H9 (cell line): ENCODE measurements at regions not wholly inside any gene's neighbourhood (a gene's known extent, or its start where the extent isn't known, plus 50 kb on each side); places are given as distances from the start of the nearest gene placed in this dataset.

Source experiments
- DNase-seq: peaks from one replicate; pipeline ENCODE4 v3.0.0-alpha.2; 2017
- H2AFZ ChIP-seq: one replicate; pipeline ENCODE4 v1.6.1; 2013; ENCODE audit warnings: mild to moderate bottlenecking, low read length, control low read depth, moderate library complexity
- H2AK5ac ChIP-seq: 2 replicates; pipeline ENCODE4 v1.6.1; 2013; ENCODE audit warnings: low read length, control low read depth, mixed read lengths; ENCODE audit not compliant: insufficient read length
- H2BK120ac ChIP-seq: one replicate; pipeline ENCODE4 v1.6.1; 2013; ENCODE audit warnings: low read depth, mild to moderate bottlenecking, low read length, control low read depth, inconsistent platforms; ENCODE audit not compliant: poor library complexity, severe bottlenecking
- H2BK12ac ChIP-seq: 2 replicates; pipeline ENCODE4 v1.6.1; 2013; ENCODE audit warnings: low read length, control low read depth, mixed read lengths, low read depth; ENCODE audit not compliant: insufficient read length
- H2BK15ac ChIP-seq: 2 replicates; pipeline ENCODE4 v1.6.1; 2013; ENCODE audit warnings: low read depth, low read length, control low read depth
- H2BK20ac ChIP-seq: one replicate; pipeline ENCODE4 v1.6.1; 2013; ENCODE audit warnings: low read depth, mild to moderate bottlenecking, low read length, control low read depth, inconsistent platforms; ENCODE audit not compliant: poor library complexity, severe bottlenecking
- H2BK5ac ChIP-seq: 2 replicates; pipeline ENCODE4 v1.6.1; 2013; ENCODE audit warnings: low read length, control low read depth, mixed read lengths; ENCODE audit not compliant: insufficient read length
- H3K14ac ChIP-seq: 2 replicates; pipeline ENCODE4 v1.6.1; 2013; ENCODE audit warnings: low read length, control low read depth; ENCODE audit not compliant: insufficient read depth
- H3K18ac ChIP-seq: 2 replicates; pipeline ENCODE4 v1.6.1; 2013; ENCODE audit warnings: low read depth, mild to moderate bottlenecking, mixed read lengths, low read length, control low read depth; ENCODE audit not compliant: insufficient read length
- H3K23ac ChIP-seq: 2 replicates; pipeline ENCODE4 v1.6.1; 2013; ENCODE audit warnings: low read length, control low read depth, mixed read lengths, low read depth; ENCODE audit not compliant: insufficient read length
- H3K23me2 ChIP-seq: 2 replicates; pipeline ENCODE4 v1.6.1; 2013; ENCODE audit warnings: low read depth, mild to moderate bottlenecking, mixed read lengths, low read length, control low read depth; ENCODE audit not compliant: insufficient read length, poor library complexity, severe bottlenecking
- H3K27ac ChIP-seq: 2 replicates; pipeline ENCODE4 v1.5.1; 2013; ENCODE audit warnings: low read length, control low read depth, mixed read lengths, low read depth; ENCODE audit not compliant: insufficient read length
- H3K27me3 ChIP-seq: 2 replicates; pipeline ENCODE4 v1.6.1; 2013; ENCODE audit warnings: low read length, control low read depth, inconsistent platforms; ENCODE audit not compliant: insufficient read depth
- H3K4ac ChIP-seq: 2 replicates; pipeline ENCODE4 v1.6.1; 2013; ENCODE audit warnings: low read depth, mild to moderate bottlenecking, control low read depth, inconsistent platforms, low read length, moderate library complexity
- H3K4me1 ChIP-seq: 2 replicates; pipeline ENCODE4 v1.6.1; 2013; ENCODE audit warnings: low read length, control low read depth, inconsistent platforms; ENCODE audit not compliant: insufficient read depth
- H3K4me2 ChIP-seq: 2 replicates; pipeline ENCODE4 v1.6.1; 2013; ENCODE audit warnings: low read length, control low read depth, mixed read lengths; ENCODE audit not compliant: insufficient read length, insufficient read depth
- H3K56ac ChIP-seq: 2 replicates; pipeline ENCODE4 v1.6.1; 2013; ENCODE audit warnings: low read depth, mild to moderate bottlenecking, mixed read lengths, low read length, control low read depth; ENCODE audit not compliant: insufficient read length
- H3K79me1 ChIP-seq: 2 replicates; pipeline ENCODE4 v1.6.1; 2013; ENCODE audit warnings: low read depth, mild to moderate bottlenecking, moderate library complexity, low read length, control low read depth, inconsistent platforms; ENCODE audit not compliant: insufficient read depth, poor library complexity, severe bottlenecking
- H3K79me2 ChIP-seq: 2 replicates; pipeline ENCODE4 v1.6.1; 2013; ENCODE audit warnings: low read length, control low read depth, inconsistent platforms; ENCODE audit not compliant: insufficient read depth
- H3K9ac ChIP-seq: 2 replicates; pipeline ENCODE4 v1.6.1; 2013; ENCODE audit warnings: low read length, control low read depth, mixed read lengths; ENCODE audit not compliant: insufficient read length; ENCODE audit errors: extremely low read depth
- H3K9me3 ChIP-seq: one replicate; pipeline ENCODE4 v1.6.1; 2013; ENCODE audit warnings: low read depth, low read length, inconsistent platforms; ENCODE audit not compliant: control insufficient read depth
- H3T11ph ChIP-seq: one replicate; pipeline ENCODE4 v1.6.1; 2013; ENCODE audit warnings: mild to moderate bottlenecking, low read length, control low read depth, inconsistent platforms
- H4K20me1 ChIP-seq: one replicate; pipeline ENCODE4 v1.6.1; 2013; ENCODE audit not compliant: control insufficient read depth, insufficient read length, insufficient read depth
- H4K5ac ChIP-seq: 2 replicates; pipeline ENCODE4 v1.6.1; 2013; ENCODE audit warnings: low read depth, mild to moderate bottlenecking, mixed read lengths, low read length, control low read depth; ENCODE audit not compliant: insufficient read length
- H4K8ac ChIP-seq: replicated peaks from 2 replicates; pipeline ENCODE4 v1.6.1; 2013; ENCODE audit warnings: low read length, control low read depth, mixed read lengths, low read depth; ENCODE audit not compliant: insufficient read length
- H4K91ac ChIP-seq: 2 replicates; pipeline ENCODE4 v1.6.1; 2013; ENCODE audit warnings: low read depth, mild to moderate bottlenecking, moderate library complexity, mixed read lengths, low read length, control low read depth; ENCODE audit not compliant: insufficient read length
- H3K27ac Mint-ChIP-seq, 3 experiments: 2 replicates in 2 of 3; 3 replicates in 1 of 3; pipeline ENCODE4 v1.8.0; 2020 to 2021; ENCODE audit warnings: mixed read lengths in 3 of 3, mild to moderate bottlenecking in 1 of 3, moderate library complexity in 1 of 3
- H3K27me3 Mint-ChIP-seq: 2 replicates; pipeline ENCODE4 v1.8.0; 2021; ENCODE audit warnings: low read depth, mild to moderate bottlenecking, moderate library complexity, mixed read lengths
- H3K36me3 Mint-ChIP-seq, 3 experiments: 2 replicates in 2 of 3; 3 replicates in 1 of 3; pipeline ENCODE4 v1.8.0; 2020 to 2021; ENCODE audit warnings: low read depth in 3 of 3, mixed read lengths in 3 of 3; ENCODE audit not compliant: insufficient read depth in 1 of 3
- H3K4me1 Mint-ChIP-seq, 2 experiments: 2 replicates each; pipeline ENCODE4 v1.8.0; 2020; ENCODE audit warnings: mixed read lengths in 2 of 2
- H3K4me3 Mint-ChIP-seq, 2 experiments: 2 replicates in 1 of 2; 3 replicates in 1 of 2; pipeline ENCODE4 v1.8.0; 2020 to 2021; ENCODE audit warnings: mild to moderate bottlenecking in 2 of 2, mixed read lengths in 2 of 2, moderate library complexity in 1 of 2
- H3K9me3 Mint-ChIP-seq, 2 experiments: 2 replicates in 1 of 2; 3 replicates in 1 of 2; pipeline ENCODE4 v1.8.0; 2020; ENCODE audit warnings: mild to moderate bottlenecking in 2 of 2, mixed read lengths in 2 of 2, moderate library complexity in 1 of 2
- WGBS: extraction: QIAGEN DNeasy Blood & Tissue Kit; methylation state at CpG from one replicate; pipeline ENCODE4 v1.1.7; 2013; ENCODE audit warnings: missing lambda C conversion rate, low lambda C conversion rate, mixed read lengths; ENCODE audit not compliant: insufficient read length; ENCODE audit errors: extremely low coverage; 5-methylcytosine and 5-hydroxymethylcytosine counted together
- TF ChIP-seq, protein P1 (sequence below): fragments of 200-600 bp; sonication (generic); conservative IDR thresholded peaks from 3 replicates; pipeline ENCODE4 v1.8.0; 2021; ENCODE audit warnings: antibody characterized with exemption, mild to moderate bottlenecking

DNA sequence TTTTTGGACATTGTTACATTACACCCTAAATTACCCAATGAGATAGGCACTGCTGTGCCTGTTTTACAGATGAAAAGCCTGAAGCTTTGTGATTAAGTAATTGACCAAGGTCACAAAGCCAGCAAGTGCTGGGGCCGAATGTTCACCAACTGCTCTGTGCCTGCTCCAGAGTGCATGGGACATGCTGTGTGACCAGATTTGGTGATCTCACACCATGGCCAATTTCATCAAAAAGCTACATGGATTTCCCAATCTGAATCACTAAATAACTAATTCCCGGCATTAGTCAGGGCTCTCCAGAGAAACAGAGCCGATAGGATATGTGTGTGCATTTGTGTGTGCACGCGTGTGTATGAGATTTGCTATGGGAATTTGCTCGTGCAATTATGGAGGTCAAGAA is 228.3 kb upstream of the ECI2 start:
- no peak overlapping the region for H3K18ac ChIP-seq
- WGBS, result no CpG with 5 or more reads among the region's 6 CpGs
- Mint-ChIP-seq H3K36me3 (no peaks in the 10 kb centered on the region), H3K4me3 (no peak overlapping the region), H3K4me1 (peaks cover 15 to 19% of the 10 kb centered on the region in 2 experiments), H3K9me3 (no peaks in the 10 kb centered on the region), H3K27me3 (peaks cover 4% of the 10 kb centered on the region), H3K27ac (no peak overlapping the region)
- H4K5ac ChIP-seq, result no peak overlapping the region
- DNase-seq, result no peak
- no peaks in the 10 kb centered on the region for H3K79me2 ChIP-seq
- no peak overlapping the region for H4K8ac ChIP-seq
- no peak overlapping the region for H2BK15ac ChIP-seq
- H3K14ac ChIP-seq, result no peak overlapping the region
- no peak overlapping the region for H3K4me2 ChIP-seq
- peaks cover 5% of the 10 kb centered on the region; the same call in 1 of the 2 replicates for H3K4me1 ChIP-seq
- H2BK20ac ChIP-seq, result no peak overlapping the region
- H3T11ph ChIP-seq, result no peak overlapping the region
- H3K27me3 ChIP-seq, result no peaks in the 10 kb centered on the region; the same call in 1 of the 2 replicates
- H2AFZ ChIP-seq, result no peak overlapping the region
- H2BK12ac ChIP-seq, result no peak overlapping the region
- no peak overlapping the region for H2BK120ac ChIP-seq
- H3K4ac ChIP-seq, result no peak overlapping the region
- H4K91ac ChIP-seq, result no peak overlapping the region
- H3K9me3 ChIP-seq, result no peaks in the 10 kb centered on the region
- no peak overlapping the region for H3K27ac ChIP-seq
- no peak overlapping the region for H3K56ac ChIP-seq
- H2BK5ac ChIP-seq, result no peak overlapping the region
- no peak overlapping the region for H3K9ac ChIP-seq
- H3K23me2 ChIP-seq, result no peaks in the 10 kb centered on the region
- no peak overlapping the region for H3K23ac ChIP-seq
- no peaks in the 10 kb centered on the region for H4K20me1 ChIP-seq
- TF ChIP-seq, protein P1, sequence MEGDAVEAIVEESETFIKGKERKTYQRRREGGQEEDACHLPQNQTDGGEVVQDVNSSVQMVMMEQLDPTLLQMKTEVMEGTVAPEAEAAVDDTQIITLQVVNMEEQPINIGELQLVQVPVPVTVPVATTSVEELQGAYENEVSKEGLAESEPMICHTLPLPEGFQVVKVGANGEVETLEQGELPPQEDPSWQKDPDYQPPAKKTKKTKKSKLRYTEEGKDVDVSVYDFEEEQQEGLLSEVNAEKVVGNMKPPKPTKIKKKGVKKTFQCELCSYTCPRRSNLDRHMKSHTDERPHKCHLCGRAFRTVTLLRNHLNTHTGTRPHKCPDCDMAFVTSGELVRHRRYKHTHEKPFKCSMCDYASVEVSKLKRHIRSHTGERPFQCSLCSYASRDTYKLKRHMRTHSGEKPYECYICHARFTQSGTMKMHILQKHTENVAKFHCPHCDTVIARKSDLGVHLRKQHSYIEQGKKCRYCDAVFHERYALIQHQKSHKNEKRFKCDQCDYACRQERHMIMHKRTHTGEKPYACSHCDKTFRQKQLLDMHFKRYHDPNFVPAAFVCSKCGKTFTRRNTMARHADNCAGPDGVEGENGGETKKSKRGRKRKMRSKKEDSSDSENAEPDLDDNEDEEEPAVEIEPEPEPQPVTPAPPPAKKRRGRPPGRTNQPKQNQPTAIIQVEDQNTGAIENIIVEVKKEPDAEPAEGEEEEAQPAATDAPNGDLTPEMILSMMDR, result no peak
- no peak overlapping the region for H2AK5ac ChIP-seq
- H3K79me1 ChIP-seq, result no peaks in the 10 kb centered on the region
